NCI-H2196 treated with DMSO at 0.1 percent for 48 hours (cell line): ENCODE measurements at regions not wholly inside any gene's neighbourhood (a gene's known extent, or its start where the extent isn't known, plus 50 kb on each side); places are given as distances from the start of the nearest gene placed in this dataset.

Experiments
- DNase-seq: peaks from one replicate; lab custom pipeline; 2025; ENCODE audit not compliant: unreplicated experiment; lab: John Stamatoyannopoulos, UW

DNA sequence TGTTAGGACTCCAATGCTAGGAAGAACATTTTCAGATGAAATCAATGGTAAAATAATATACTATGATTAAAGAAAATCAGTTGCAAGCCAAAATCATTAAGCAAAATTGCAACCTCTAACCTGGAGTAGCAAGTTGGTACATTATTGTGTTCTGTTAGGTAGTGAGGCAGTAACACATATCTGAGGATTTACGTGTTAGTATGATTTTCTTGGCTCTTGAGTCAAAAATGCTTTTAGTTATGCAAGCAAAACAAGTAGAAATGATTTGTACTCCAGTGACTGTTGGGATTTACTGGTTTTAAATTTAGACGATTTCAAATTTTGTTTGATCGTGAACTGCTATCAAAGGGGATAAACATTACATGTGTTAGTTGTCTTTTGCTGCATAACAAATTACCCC is 293.0 kb upstream of the BTBD3 start:
- DNase-seq, result no peak

DNA sequence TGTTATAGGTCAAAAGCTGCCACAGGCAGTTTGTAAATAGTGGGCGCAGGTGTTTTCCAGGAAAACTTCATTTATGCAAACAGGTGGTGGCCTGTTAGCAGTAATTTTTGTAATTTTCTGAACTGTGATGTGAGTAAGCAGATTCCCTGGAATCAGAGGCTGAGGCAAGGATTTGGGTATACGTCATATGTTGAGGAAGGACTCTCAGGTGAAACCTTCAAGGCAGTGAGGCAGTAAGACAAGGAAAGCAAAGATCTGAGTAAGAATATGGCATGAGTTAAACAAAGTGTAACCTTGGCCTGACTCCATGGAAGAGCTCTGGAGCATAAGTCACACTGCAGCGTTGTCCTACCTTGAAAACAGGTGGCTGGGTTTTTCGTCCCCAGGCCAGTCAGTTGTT is 291.1 kb upstream of the BTBD3 start:
- no peak for DNase-seq

DNA sequence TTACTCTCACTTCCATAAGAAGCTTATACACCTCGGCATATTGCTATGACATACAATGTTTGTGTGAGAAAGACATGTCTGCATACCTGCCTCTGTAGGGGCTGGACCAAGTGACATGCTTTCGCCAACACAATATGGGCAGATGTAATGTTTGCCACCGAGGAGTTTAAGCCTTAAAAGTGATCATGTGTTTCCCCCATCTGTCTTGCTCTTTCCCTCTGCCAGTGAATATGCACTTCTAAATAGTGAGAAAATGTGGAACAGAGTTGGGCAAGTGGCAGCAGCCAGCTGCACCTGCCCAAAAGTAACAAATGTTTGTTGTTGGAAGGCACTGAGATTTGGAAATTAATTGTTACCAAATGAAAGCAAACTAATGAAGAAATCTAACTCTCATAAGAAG is 274.8 kb upstream of the BTBD3 start:
- DNase-seq, result no peak

GRCh38 chr20:11646359-11646758 is 271.3 kb upstream of the BTBD3 start:
- DNase-seq, result no peak

DNA sequence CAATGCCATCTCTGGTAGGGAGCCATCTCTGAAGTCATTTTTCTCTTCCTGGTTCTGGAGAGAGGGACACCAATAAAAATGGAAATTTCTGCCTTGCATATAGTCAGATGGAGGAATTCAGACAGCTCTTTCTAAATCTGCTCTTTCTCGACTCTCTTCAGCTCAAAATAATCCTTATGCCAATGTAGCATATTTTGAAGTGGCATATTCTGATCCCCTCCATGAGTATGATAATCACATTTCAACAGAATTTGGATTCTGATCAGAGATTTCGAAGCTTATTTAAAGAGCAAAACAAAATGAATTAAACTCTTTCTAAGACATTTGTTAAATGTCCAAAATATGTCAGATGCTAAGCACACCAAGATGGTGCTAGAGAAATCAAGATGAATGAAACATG is 267.1 kb upstream of the BTBD3 start:
- no peak for DNase-seq

- DNase-seq, result no peak
These were observed 266.6 kb upstream of the BTBD3 start for GRCh38 chr20:11651138-11651537.

DNA sequence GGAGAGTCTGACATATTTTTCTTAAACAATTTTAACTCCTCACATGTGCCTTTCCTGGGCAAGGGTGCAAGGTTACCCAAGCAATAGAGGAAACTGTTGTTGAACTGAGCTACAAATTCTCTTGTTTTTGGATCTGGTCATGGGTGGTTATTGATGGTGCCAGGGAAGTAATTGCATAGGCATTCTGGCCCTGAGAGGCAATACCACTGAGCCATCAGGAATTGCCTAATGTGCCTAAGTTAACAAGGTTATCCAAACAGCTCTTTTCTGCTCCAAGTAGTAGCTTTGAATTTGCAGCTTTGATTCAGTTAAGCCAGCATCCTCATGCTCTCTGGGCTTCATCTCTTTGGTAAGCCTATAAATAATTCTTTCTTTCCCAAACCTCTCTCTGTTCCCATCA is 266.0 kb upstream of the BTBD3 start:
- no peak for DNase-seq

GRCh38 chr20:11652128-11652527 is 265.6 kb upstream of the BTBD3 start:
- no peak for DNase-seq

DNA sequence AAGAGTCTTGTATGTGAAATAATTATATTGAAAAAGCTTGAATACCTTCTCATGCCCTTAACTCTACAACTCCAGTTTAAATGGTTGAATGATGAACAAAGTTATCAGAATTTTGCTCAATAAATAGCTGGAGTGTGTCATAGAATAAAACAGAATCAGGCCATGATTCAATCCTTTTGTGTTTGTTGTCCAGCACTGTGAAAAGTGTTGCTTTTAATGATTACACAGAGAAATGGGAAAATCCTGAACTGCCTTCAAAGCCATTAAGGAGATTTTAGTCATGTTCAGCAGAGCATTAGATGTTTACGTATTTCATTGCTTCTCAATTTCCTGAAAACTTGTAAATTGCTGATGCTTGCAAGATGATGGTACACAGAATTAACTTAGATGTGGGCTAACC is 262.9 kb upstream of the BTBD3 start:
- no peak for DNase-seq

GRCh38 chr20:11660673-11661072 is 257.0 kb upstream of the BTBD3 start:
- no peak for DNase-seq

- DNase-seq, result no peak
These were observed 246.6 kb upstream of the BTBD3 start for GRCh38 chr20:11671015-11671511.

DNA sequence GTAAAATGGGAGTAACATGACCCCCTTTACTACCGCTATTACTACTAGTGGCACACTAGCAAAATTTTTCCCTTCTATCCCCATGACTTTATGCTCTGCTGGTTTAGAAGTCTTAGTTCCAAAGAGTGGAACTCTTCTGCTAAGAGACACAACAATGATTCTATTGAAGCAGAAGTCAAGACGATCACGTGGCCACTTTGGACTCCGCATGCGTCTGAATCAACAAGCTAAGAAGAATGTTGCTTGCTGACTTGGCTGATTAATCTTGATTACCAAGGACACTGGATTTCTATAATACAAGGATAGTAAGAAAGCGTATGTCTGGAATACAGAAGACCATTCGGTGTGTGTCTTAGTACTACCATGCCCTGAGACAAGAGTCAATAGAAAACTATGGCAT is 244.7 kb upstream of the BTBD3 start:
- DNase-seq, result no peak

- DNase-seq, result no peak
These were observed 241.6 kb upstream of the BTBD3 start for GRCh38 chr20:11675920-11676629.

- no peak for DNase-seq
These were observed 240.9 kb upstream of the BTBD3 start for GRCh38 chr20:11676630-11677287.

GRCh38 chr20:11677428-11677827 is 240.3 kb upstream of the BTBD3 start:
- no peak for DNase-seq

DNA sequence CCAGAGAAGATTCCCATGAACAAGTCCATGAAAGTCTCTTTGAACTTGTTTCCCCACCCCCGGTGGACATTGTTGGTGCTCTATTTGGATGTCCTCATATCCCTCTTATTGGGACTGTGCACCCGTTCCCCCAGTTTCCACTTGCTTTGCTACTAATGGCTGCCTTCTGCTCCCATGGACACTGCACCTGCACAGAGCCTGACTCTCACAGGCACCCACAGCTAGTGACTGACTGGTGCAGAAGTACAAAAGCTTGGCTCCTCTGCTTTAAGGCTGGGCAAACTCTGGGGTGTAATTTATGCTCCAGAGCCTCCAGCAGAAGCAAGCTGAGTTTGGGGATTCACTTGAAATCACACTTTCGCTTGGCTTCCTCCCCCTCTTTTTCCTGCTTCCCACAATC is 239.9 kb upstream of the BTBD3 start:
- DNase-seq, result no peak

GRCh38 chr20:11682285-11682684 is 235.4 kb upstream of the BTBD3 start:
- DNase-seq, result no peak

DNA sequence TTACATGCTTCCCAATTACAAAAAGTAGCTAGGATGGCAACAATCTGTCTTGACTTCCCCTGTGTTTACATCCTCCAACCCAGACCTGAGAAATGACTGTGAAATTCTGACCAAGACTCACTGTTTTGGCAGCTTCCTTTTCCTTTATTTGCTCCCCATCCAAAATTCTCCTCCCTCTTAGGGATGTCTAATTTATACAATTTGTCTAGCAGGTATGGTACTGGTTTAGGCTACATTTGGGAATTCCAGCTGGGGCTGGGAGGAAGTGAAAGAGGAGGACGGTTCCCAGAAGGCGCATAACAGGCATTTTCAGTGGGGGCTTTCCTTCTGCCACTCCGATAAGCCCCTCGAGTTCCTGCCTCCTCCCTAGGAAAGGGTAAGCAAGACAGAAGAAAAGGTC is 231.5 kb upstream of the BTBD3 start:
- no peak for DNase-seq

DNA sequence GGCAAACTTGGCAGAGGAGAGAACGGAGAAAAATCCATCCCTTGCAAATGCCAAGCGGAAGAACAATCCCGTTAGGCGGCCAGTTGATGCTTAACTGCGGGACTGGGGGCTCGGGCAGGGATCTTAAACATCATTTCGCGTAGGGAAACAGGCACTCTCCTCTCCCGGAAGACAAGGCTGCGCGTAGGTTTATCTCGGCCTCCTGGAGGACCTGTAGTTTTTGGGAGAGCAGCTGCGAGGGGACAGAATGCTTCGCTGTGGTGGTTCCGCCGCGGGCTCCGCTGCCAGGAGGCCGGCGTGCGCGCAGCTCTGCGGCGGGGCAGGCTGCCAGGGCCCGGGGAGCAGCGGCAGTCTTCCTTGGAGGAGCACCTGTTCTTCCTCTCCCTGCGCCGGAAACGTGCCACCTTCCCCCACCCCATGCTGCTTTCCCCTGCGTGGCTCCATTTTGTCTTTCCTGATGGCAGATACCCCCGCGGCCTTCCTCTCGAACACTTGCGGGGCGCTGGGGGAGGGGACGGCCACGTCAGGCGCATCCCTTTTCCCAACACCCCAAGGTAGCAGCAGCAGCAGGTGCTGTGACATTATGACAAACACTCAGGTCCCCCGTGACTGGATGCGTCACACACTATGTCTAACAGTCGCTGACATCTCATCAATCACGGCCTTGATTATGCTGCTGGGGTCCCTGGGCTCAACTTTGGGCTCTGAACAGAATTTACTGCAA is 230.7 kb upstream of the BTBD3 start:
- no peak for DNase-seq

GRCh38 chr20:11687546-11688292 is 230.0 kb upstream of the BTBD3 start:
- no peak for DNase-seq

- DNase-seq, result no peak
These were observed 228.4 kb upstream of the BTBD3 start for GRCh38 chr20:11689262-11689661.
